Uterus (tissue), 3 donors: ENCODE measurements at regions not wholly inside any gene's neighbourhood (a gene's known extent, or its start where the extent isn't known, plus 50 kb on each side); places are given as distances from the start of the nearest gene placed in this dataset.

Source experiments
- DNase-seq, 2 donors: peaks; one replicate each; pipeline ENCODE4 v3.0.0-alpha.2; 2019 to 2020
- H3K27ac ChIP-seq, 2 donors: fragments of 200-600 bp; sonication (generic); 1 replicate in 1 of 2; 2 replicates in 1 of 2; pipeline ENCODE4 v1.5.1; 2016 to 2018
- H3K27me3 ChIP-seq, 2 donors: fragments of 200-600 bp; sonication (generic); one replicate each; pipeline ENCODE4 v1.5.1; 2018 to 2019; ENCODE audit warnings: control low read depth in 1 of 2
- H3K36me3 ChIP-seq, 2 donors: fragments of 200-600 bp; sonication (generic); one replicate each; pipeline ENCODE4 v1.5.1; 2019; ENCODE audit warnings: control low read depth in 1 of 2
- H3K4me1 ChIP-seq, 2 donors: fragments of 200-600 bp; sonication (generic); one replicate each; pipeline ENCODE4 v1.5.1; 2018 to 2019; ENCODE audit warnings: control low read depth in 1 of 2
- H3K4me3 ChIP-seq, 2 donors: fragments of 200-600 bp; sonication (generic); 1 replicate in 1 of 2; 2 replicates in 1 of 2; pipeline ENCODE4 v1.5.1; 2018 to 2019; ENCODE audit warnings: mild to moderate bottlenecking in 1 of 2
- H3K9me3 ChIP-seq, 2 donors: fragments of 200-600 bp; sonication (generic); one replicate each; pipeline ENCODE4 v1.5.1; 2019; ENCODE audit warnings: control low read depth in 1 of 2
- POLR2A ChIP-seq, 2 donors: fragments of 450-650 bp; IDR thresholded peaks; one replicate each; pipeline ENCODE4 v1.6.1; 2016; ENCODE audit warnings: antibody characterized with exemption in 2 of 2, mild to moderate bottlenecking in 1 of 2, moderate library complexity in 1 of 2
- intact Hi-C: fragments of 100-400 bp; cut with DNase I; formaldehyde crosslinking; loops from one replicate; pipeline ENCODE4 v1.15.1; 2023; ENCODE audit warnings: low total_unique reads
- TF ChIP-seq, protein P1 (sequence below), 4 experiments: fragments of 200-600 bp in 2 of 4; fragments of 450-650 bp in 2 of 4; sonication (generic) in 2 of 4; IDR thresholded peaks; one replicate each; pipeline ENCODE4 v1.5.1; 2016 to 2019; ENCODE audit warnings: antibody characterized with exemption in 4 of 4, mild to moderate bottlenecking in 2 of 4, moderate library complexity in 1 of 4
- donor health status: DM: yes; HTN: yes; CAD: no.

- DNase-seq: no peak
- no peak for TF ChIP-seq POLR2A (IDR thresholded peaks at IDR 0.05)
- TF ChIP-seq, protein P1, sequence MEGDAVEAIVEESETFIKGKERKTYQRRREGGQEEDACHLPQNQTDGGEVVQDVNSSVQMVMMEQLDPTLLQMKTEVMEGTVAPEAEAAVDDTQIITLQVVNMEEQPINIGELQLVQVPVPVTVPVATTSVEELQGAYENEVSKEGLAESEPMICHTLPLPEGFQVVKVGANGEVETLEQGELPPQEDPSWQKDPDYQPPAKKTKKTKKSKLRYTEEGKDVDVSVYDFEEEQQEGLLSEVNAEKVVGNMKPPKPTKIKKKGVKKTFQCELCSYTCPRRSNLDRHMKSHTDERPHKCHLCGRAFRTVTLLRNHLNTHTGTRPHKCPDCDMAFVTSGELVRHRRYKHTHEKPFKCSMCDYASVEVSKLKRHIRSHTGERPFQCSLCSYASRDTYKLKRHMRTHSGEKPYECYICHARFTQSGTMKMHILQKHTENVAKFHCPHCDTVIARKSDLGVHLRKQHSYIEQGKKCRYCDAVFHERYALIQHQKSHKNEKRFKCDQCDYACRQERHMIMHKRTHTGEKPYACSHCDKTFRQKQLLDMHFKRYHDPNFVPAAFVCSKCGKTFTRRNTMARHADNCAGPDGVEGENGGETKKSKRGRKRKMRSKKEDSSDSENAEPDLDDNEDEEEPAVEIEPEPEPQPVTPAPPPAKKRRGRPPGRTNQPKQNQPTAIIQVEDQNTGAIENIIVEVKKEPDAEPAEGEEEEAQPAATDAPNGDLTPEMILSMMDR (IDR thresholded peaks at IDR 0.05): no peak
- H3K4me1 ChIP-seq: no peaks in the 10 kb centered on the region
- intact Hi-C loops: no loop called here
- no peak overlapping the region for H3K27ac ChIP-seq
- H3K4me3 ChIP-seq: no peak overlapping the region
- H3K36me3 ChIP-seq: no peaks in the 10 kb centered on the region
- no peaks in the 10 kb centered on the region for H3K27me3 ChIP-seq
- H3K9me3 ChIP-seq: no peaks in the 10 kb centered on the region
Measured at GRCh38 chr13:37187621-37188020, 82.2 kb upstream of the CSNK1A1L start.

- intact Hi-C loops: no loop called here
- no peaks in the 10 kb centered on the region for H3K9me3 ChIP-seq
- TF ChIP-seq, protein P1 (IDR thresholded peaks at IDR 0.05): no peak
- no peak for TF ChIP-seq POLR2A (IDR thresholded peaks at IDR 0.05)
- no peaks in the 10 kb centered on the region for H3K27me3 ChIP-seq
- H3K27ac ChIP-seq: no peak overlapping the region
- DNase-seq: no peak
- no peaks in the 10 kb centered on the region for H3K4me1 ChIP-seq
- H3K4me3 ChIP-seq: no peak overlapping the region
- H3K36me3 ChIP-seq: no peaks in the 10 kb centered on the region
Measured at GRCh38 chr13:37187105-37187504, 81.6 kb upstream of the CSNK1A1L start.

DNA sequence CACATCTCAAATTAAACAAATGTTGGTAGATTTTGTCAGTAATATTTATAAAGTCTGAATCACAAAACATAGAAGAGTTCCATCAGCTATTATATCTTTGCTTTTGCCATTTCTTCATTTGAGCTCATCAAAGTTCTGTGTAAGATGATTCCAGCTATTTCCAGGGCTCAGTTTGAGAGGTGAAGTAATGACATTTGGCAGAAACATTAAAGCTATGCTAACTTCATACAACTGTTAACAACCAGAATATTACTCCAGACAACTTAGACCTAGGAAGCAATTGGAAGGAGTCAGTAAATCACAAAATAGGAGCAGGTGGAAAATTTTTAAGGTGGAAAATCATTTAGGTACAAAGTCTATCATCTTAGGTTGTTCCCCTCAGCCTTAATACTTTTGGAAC lies 76.2 kb upstream of the CSNK1A1L start:
- H3K4me1 ChIP-seq: no peaks in the 10 kb centered on the region
- intact Hi-C loops: no loop called here
- no peak overlapping the region for H3K4me3 ChIP-seq
- H3K27me3 ChIP-seq: no peaks in the 10 kb centered on the region
- TF ChIP-seq, protein P1 (IDR thresholded peaks at IDR 0.05): no peak
- no peak for TF ChIP-seq POLR2A (IDR thresholded peaks at IDR 0.05)
- no peak for DNase-seq
- no peak overlapping the region for H3K27ac ChIP-seq
- no peaks in the 10 kb centered on the region for H3K9me3 ChIP-seq
- H3K36me3 ChIP-seq: no peaks in the 10 kb centered on the region

DNA sequence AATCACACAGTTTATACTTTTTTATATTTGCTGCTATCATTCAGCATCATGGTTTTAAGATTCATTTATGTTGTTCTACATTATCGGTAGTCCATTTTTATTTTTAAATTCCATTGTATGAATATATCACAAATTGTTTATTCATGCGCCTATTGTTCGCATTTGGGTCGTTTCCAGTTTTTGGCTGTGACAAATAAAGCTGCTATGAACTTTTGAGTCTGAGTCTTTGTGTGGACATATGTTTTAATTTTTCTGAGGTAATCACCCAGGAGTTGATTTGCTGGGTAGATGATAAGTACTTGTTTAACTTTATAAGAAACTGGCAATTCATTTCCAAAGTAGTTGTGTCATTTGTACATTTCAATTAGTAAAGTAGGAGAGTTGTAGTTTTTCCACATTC lies 74.2 kb upstream of the CSNK1A1L start:
- Histone ChIP-seq H3K4me1 (no peaks in the 10 kb centered on the region), H3K36me3 (no peaks in the 10 kb centered on the region), H3K4me3 (no peak overlapping the region), H3K9me3 (no peaks in the 10 kb centered on the region), H3K27ac (no peak overlapping the region), H3K27me3 (no peaks in the 10 kb centered on the region)
- no peak for DNase-seq
- intact Hi-C loops: no loop called here
- TF ChIP-seq, protein P1 (IDR thresholded peaks at IDR 0.05): no peak
- TF ChIP-seq POLR2A (IDR thresholded peaks at IDR 0.05): no peak

DNA sequence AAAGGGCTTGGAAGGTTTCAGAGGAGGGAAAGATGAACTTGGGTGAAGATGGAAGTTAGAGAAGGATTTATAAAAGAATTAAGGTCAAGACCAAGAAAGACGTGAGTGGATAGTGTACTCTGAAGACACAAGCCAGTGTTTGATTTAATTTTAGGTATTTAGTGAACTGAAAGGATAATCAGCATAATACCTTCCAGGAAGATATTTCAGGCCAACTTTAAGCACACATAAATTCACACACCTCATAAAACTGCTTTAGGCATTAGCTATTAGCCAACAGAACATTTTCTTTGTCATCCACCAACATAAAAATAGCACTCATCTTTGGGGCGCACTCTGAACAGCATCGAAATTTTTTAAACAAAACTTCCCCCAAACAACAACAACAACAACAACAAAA lies 71.7 kb upstream of the CSNK1A1L start:
- intact Hi-C loops: no loop called here
- H3K27ac ChIP-seq: no peak overlapping the region
- H3K27me3 ChIP-seq: no peaks in the 10 kb centered on the region
- no peaks in the 10 kb centered on the region for H3K36me3 ChIP-seq
- DNase-seq: no peak
- no peaks in the 10 kb centered on the region for H3K4me1 ChIP-seq
- no peak for TF ChIP-seq POLR2A (IDR thresholded peaks at IDR 0.05)
- TF ChIP-seq, protein P1 (IDR thresholded peaks at IDR 0.05): no peak
- no peaks in the 10 kb centered on the region for H3K9me3 ChIP-seq
- no peak overlapping the region for H3K4me3 ChIP-seq
